ENCODE measurements at regions not wholly inside any gene's neighbourhood (a gene's known extent, or its start where the extent isn't known, plus 50 kb on each side); places are given as distances from the start of the nearest gene placed in this dataset.

GRCh38 chr10:128429835-128430513 is 303.8 kb upstream of the MKI67 start:
- TF ChIP-seq, protein P1, sequence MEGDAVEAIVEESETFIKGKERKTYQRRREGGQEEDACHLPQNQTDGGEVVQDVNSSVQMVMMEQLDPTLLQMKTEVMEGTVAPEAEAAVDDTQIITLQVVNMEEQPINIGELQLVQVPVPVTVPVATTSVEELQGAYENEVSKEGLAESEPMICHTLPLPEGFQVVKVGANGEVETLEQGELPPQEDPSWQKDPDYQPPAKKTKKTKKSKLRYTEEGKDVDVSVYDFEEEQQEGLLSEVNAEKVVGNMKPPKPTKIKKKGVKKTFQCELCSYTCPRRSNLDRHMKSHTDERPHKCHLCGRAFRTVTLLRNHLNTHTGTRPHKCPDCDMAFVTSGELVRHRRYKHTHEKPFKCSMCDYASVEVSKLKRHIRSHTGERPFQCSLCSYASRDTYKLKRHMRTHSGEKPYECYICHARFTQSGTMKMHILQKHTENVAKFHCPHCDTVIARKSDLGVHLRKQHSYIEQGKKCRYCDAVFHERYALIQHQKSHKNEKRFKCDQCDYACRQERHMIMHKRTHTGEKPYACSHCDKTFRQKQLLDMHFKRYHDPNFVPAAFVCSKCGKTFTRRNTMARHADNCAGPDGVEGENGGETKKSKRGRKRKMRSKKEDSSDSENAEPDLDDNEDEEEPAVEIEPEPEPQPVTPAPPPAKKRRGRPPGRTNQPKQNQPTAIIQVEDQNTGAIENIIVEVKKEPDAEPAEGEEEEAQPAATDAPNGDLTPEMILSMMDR (conservative IDR thresholded peaks at IDR 0.05), result no peak
- no peak overlapping the region for H3K4me3 Mint-ChIP-seq
- peaks cover 22% of the 10 kb centered on the region for H3K27me3 Mint-ChIP-seq
- H3K4me1 Mint-ChIP-seq (ENCODE audit: unreplicated experiment), result peaks cover 7% of the 10 kb centered on the region
- H3K27ac Mint-ChIP-seq, result no peak overlapping the region
- no peaks in the 10 kb centered on the region for H3K36me3 Mint-ChIP-seq
- H3K9me3 Mint-ChIP-seq, result no peaks in the 10 kb centered on the region
- no peak for DNase-seq (ENCODE audit: extremely low spot score, unreplicated experiment)

DNA sequence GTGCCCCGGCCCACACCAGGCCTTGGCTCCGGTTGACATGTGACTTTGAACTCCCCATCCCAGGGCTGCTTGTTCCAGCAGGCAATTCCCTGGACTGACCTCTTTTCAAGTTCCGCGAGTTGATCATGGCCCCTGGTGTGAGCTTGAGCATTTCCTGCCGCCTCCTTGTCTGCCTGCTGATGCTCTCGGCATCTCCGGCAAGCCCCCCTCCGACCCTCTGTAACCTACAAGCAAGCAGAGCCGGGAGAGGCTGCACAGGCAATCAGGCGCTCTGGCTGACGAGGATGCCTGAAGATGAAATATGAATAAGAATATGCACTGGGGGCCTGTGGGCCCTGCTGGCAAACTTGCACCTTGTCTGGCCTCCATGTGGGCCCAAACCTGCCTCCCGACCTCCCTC is 304.9 kb upstream of the MKI67 start:
- H3K27ac Mint-ChIP-seq, result no peak overlapping the region
- H3K36me3 Mint-ChIP-seq, result no peaks in the 10 kb centered on the region
- DNase-seq (ENCODE audit: extremely low spot score, unreplicated experiment), result no peak
- H3K27me3 Mint-ChIP-seq, result peaks cover 19% of the 10 kb centered on the region
- TF ChIP-seq, protein P1 (conservative IDR thresholded peaks at IDR 0.05), result no peak
- no peaks in the 10 kb centered on the region for H3K9me3 Mint-ChIP-seq
- peaks cover 7% of the 10 kb centered on the region for H3K4me1 Mint-ChIP-seq (ENCODE audit: unreplicated experiment)
- H3K4me3 Mint-ChIP-seq, result no peak overlapping the region

GRCh38 chr10:128431506-128431905 is 305.3 kb upstream of the MKI67 start:
- TF ChIP-seq, protein P1 (conservative IDR thresholded peaks at IDR 0.05), result no peak
- Mint-ChIP-seq H3K27ac (no peak overlapping the region), H3K36me3 (no peaks in the 10 kb centered on the region), H3K4me1 (ENCODE audit: unreplicated experiment) (peaks cover 7% of the 10 kb centered on the region), H3K9me3 (no peaks in the 10 kb centered on the region), H3K4me3 (no peak overlapping the region), H3K27me3 (peaks cover 22% of the 10 kb centered on the region)
- no peak for DNase-seq (ENCODE audit: extremely low spot score, unreplicated experiment)

DNA sequence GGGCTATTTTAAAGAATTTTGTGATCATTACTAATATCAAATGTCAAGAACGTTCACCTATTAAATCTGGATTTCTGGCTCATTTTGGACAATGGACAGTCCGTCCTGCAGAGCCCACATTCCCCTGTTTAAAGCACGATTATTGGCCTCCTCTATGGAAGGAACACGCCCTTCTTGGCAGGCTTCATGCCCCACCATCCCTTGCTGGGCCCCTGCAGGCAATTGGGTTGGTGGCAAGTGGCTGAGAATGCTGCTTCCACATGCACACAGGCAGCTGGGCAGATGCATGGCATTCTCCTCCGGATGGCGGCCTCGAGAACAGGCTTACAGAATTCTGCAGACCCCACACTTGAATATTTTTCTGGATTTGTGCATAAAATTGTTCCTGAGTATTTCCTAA is 305.8 kb upstream of the MKI67 start:
- Mint-ChIP-seq H3K27ac (no peak overlapping the region), H3K4me3 (no peak overlapping the region), H3K4me1 (ENCODE audit: unreplicated experiment) (peaks cover 7% of the 10 kb centered on the region), H3K36me3 (no peaks in the 10 kb centered on the region), H3K9me3 (no peaks in the 10 kb centered on the region), H3K27me3 (peaks cover 27% of the 10 kb centered on the region)
- TF ChIP-seq, protein P1 (conservative IDR thresholded peaks at IDR 0.05), result no peak
- DNase-seq (ENCODE audit: extremely low spot score, unreplicated experiment), result no peak

GRCh38 chr10:128432423-128432822 is 306.2 kb upstream of the MKI67 start:
- Mint-ChIP-seq H3K27ac (no peak overlapping the region), H3K27me3 (peaks cover 26% of the 10 kb centered on the region), H3K9me3 (no peaks in the 10 kb centered on the region)

More at GRCh38 chr10:128432423-128432822, 306.2 kb upstream of the MKI67 start:
- Mint-ChIP-seq H3K4me1 (ENCODE audit: unreplicated experiment) (peaks cover 7% of the 10 kb centered on the region), H3K4me3 (no peak overlapping the region), H3K36me3 (no peaks in the 10 kb centered on the region)
- TF ChIP-seq, protein P1 (conservative IDR thresholded peaks at IDR 0.05), result no peak
- DNase-seq (ENCODE audit: extremely low spot score, unreplicated experiment), result no peak

Data from type B pancreatic cell (in vitro differentiated cells).